GM21526 (cell line): ENCODE measurements at regions not wholly inside any gene's neighbourhood (a gene's known extent, or its start where the extent isn't known, plus 50 kb on each side); places are given as distances from the start of the nearest gene placed in this dataset.

Source experiments
- ATAC-seq: cut with Tn5 transposase; IDR thresholded peaks from one replicate; pipeline ENCODE4 v1.9.1; 2021; ENCODE audit warnings: moderate library complexity; ENCODE audit not compliant: unreplicated experiment, low FRiP score

- ATAC-seq = no peak
Observed at GRCh38 chr11:30089921-30090320, 73.1 kb upstream of the KCNA4 start.

- no peak for ATAC-seq
Observed at GRCh38 chr11:30091246-30091645, 74.4 kb upstream of the KCNA4 start.

GRCh38 chr11:30091737-30092136 lies 74.9 kb upstream of the KCNA4 start:
- ATAC-seq = no peak

- no peak for ATAC-seq
Observed at GRCh38 chr11:30092518-30092917, 75.7 kb upstream of the KCNA4 start.

- no peak for ATAC-seq
Observed at GRCh38 chr11:30100495-30100894, 83.7 kb upstream of the KCNA4 start.

- no peak for ATAC-seq
Observed at GRCh38 chr11:30106222-30107181, 89.7 kb upstream of the KCNA4 start.

- no peak for ATAC-seq
Observed at GRCh38 chr11:30107899-30108298, 91.1 kb upstream of the KCNA4 start.

GRCh38 chr11:30109774-30110173 lies 92.9 kb upstream of the KCNA4 start:
- no peak for ATAC-seq

GRCh38 chr11:30110691-30111090 lies 93.9 kb upstream of the KCNA4 start:
- ATAC-seq = no peak

GRCh38 chr11:30111786-30112185 lies 95.0 kb upstream of the KCNA4 start:
- no peak for ATAC-seq

- no peak for ATAC-seq
Observed at GRCh38 chr11:30113326-30113898, 96.6 kb upstream of the KCNA4 start.

GRCh38 chr11:30116512-30116911 lies 99.7 kb upstream of the KCNA4 start:
- ATAC-seq = no peak

GRCh38 chr11:30120045-30120589 lies 103.3 kb upstream of the KCNA4 start:
- no peak for ATAC-seq

GRCh38 chr11:30125456-30125855 lies 105.4 kb upstream of the FSHB start:
- ATAC-seq = no peak

GRCh38 chr11:30128269-30128932 lies 102.4 kb upstream of the FSHB start:
- ATAC-seq = no peak

- ATAC-seq = peak; percentile 64
Observed at GRCh38 chr11:30131535-30131934, 99.3 kb upstream of the FSHB start.

- ATAC-seq = no peak
Observed at GRCh38 chr11:30133281-30133680, 97.5 kb upstream of the FSHB start.

GRCh38 chr11:30143098-30143705 lies 87.6 kb upstream of the FSHB start:
- peak; percentile 86 for ATAC-seq

GRCh38 chr11:30147293-30147692 lies 83.5 kb upstream of the FSHB start:
- no peak for ATAC-seq

- no peak for ATAC-seq
Observed at GRCh38 chr11:30149998-30150397, 80.8 kb upstream of the FSHB start.

- no peak for ATAC-seq
Observed at GRCh38 chr11:30150425-30150824, 80.4 kb upstream of the FSHB start.
